Keratinocyte (primary cell): ENCODE measurements at regions not wholly inside any gene's neighbourhood (a gene's known extent, or its start where the extent isn't known, plus 50 kb on each side); places are given as distances from the start of the nearest gene placed in this dataset.
"Not testable (repeated sequence)": the region's sequence is repeated elsewhere in the genome, so short reads cannot be mapped to it uniquely, and the experiment has no call there.

Source experiments
- EZH2 ChIP-seq: IDR thresholded peaks from one replicate; pipeline ENCODE4 v1.6.1; 2012; ENCODE audit warnings: inconsistent platforms, mild to moderate bottlenecking, low read length, moderate library complexity
- TF ChIP-seq, protein P1 (sequence below), 3 experiments: IDR thresholded peaks in 1 of 3; conservative IDR thresholded peaks in 1 of 3; optimal IDR thresholded peaks in 1 of 3; 2 replicates in 2 of 3; 3 replicates in 1 of 3; pipeline versions ENCODE3 to v1.5.1; 2011; ENCODE audit warnings: low read length in 3 of 3, mild to moderate bottlenecking in 3 of 3, moderate library complexity in 2 of 3, control low read depth in 1 of 3, inconsistent platforms in 1 of 3; ENCODE audit not compliant: insufficient read depth in 2 of 3; ENCODE audit errors: extremely low read depth in 1 of 3

DNA sequence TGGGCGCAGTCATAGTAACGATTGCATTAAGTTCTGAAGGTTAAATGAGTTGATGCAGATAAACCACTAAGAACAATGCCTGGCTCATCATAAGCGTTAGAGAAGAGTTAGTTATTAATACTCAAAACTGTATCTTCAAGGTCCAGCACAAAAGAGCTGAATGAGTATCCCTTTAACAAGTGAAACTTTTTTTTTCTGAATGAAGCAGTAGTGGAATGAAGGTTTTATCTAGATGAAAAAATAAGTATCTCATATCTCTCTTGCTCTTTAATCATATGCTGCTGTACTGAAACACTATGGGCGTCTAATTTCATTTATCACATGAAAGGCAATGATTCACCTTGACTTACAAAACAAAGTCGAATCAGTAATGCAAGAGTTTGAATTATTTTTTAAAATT lies 207.4 kb downstream of the BCAS1 start:
- TF ChIP-seq, protein P1, sequence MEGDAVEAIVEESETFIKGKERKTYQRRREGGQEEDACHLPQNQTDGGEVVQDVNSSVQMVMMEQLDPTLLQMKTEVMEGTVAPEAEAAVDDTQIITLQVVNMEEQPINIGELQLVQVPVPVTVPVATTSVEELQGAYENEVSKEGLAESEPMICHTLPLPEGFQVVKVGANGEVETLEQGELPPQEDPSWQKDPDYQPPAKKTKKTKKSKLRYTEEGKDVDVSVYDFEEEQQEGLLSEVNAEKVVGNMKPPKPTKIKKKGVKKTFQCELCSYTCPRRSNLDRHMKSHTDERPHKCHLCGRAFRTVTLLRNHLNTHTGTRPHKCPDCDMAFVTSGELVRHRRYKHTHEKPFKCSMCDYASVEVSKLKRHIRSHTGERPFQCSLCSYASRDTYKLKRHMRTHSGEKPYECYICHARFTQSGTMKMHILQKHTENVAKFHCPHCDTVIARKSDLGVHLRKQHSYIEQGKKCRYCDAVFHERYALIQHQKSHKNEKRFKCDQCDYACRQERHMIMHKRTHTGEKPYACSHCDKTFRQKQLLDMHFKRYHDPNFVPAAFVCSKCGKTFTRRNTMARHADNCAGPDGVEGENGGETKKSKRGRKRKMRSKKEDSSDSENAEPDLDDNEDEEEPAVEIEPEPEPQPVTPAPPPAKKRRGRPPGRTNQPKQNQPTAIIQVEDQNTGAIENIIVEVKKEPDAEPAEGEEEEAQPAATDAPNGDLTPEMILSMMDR (optimal IDR thresholded peaks at IDR 0.05 in 1 of 3, IDR thresholded peaks at IDR 0.05 in 1 of 3, conservative IDR thresholded peaks at IDR 0.05 in 1 of 3; ENCODE audit: extremely low read depth in 1 of 3, insufficient read depth in 2 of 3, low read length in 3 of 3), result not testable (repeated sequence)
- not testable (repeated sequence) for TF ChIP-seq EZH2
